Choroid plexus epithelial cell (primary cell): ENCODE measurements at regions not wholly inside any gene's neighbourhood (a gene's known extent, or its start where the extent isn't known, plus 50 kb on each side); places are given as distances from the start of the nearest gene placed in this dataset.
"Not testable (repeated sequence)": the region's sequence is repeated elsewhere in the genome, so short reads cannot be mapped to it uniquely, and the experiment has no call there.

ENCODE experiments used
- DNase-seq: peaks from one replicate; pipeline ENCODE4 v3.0.0-alpha.2; 2010; ENCODE audit warnings: low read depth
- H3K4me3 ChIP-seq: 2 replicates; pipeline ENCODE4 v1.5.1; 2011; ENCODE audit warnings: low read depth, mild to moderate bottlenecking, control low read depth, low read length, moderate library complexity
- CTCF ChIP-seq: conservative IDR thresholded peaks from 2 replicates; pipeline ENCODE4 v1.5.1; 2011; ENCODE audit warnings: low read depth, mild to moderate bottlenecking, control low read depth, inconsistent platforms, low read length, moderate library complexity

GRCh38 chr11:86874304-86875056 is 74.1 kb downstream of the PRSS23 start:
- no peak overlapping the region for H3K4me3 ChIP-seq
- no peak for TF ChIP-seq CTCF
- DNase-seq: peak; percentile 21

DNA sequence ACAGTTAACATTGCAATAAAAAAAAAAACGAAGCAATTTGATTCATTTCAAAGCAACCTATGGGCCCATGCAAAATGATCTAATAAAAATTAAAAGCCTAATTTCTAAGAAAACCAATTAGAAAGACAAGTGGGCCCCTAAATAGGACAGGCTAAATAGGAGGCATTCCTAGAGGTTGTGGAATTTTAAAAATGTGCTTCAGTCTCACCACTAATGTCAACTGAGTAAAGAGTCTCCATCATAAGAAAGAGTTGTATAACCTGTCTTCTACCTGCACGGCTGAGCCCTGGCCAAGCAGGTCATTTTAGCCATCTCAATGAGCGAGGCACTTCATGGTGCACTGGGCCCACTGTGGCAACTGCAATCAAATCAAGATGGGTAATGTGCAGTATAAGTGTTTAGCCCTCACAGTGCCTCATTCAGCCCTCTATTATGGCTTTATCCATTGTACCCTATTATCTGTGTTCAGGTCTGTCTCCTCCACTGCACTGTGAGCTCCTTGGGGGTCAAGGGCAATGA is 76.4 kb downstream of the PRSS23 start:
- no peak for DNase-seq
- H3K4me3 ChIP-seq: no peak overlapping the region
- no peak for TF ChIP-seq CTCF

GRCh38 chr11:86877503-86877902 is 77.2 kb downstream of the PRSS23 start:
- no peak for DNase-seq
- no peak for TF ChIP-seq CTCF
- H3K4me3 ChIP-seq: no peak overlapping the region

- H3K4me3 ChIP-seq, DNase-seq: not testable (repeated sequence)
Observed at GRCh38 chr11:86879241-86879640, 76.0 kb downstream of the FZD4 start.

GRCh38 chr11:86885311-86885710 is 69.9 kb downstream of the FZD4 start:
- DNase-seq: no peak
- H3K4me3 ChIP-seq: no peak overlapping the region
- TF ChIP-seq CTCF: no peak

DNA sequence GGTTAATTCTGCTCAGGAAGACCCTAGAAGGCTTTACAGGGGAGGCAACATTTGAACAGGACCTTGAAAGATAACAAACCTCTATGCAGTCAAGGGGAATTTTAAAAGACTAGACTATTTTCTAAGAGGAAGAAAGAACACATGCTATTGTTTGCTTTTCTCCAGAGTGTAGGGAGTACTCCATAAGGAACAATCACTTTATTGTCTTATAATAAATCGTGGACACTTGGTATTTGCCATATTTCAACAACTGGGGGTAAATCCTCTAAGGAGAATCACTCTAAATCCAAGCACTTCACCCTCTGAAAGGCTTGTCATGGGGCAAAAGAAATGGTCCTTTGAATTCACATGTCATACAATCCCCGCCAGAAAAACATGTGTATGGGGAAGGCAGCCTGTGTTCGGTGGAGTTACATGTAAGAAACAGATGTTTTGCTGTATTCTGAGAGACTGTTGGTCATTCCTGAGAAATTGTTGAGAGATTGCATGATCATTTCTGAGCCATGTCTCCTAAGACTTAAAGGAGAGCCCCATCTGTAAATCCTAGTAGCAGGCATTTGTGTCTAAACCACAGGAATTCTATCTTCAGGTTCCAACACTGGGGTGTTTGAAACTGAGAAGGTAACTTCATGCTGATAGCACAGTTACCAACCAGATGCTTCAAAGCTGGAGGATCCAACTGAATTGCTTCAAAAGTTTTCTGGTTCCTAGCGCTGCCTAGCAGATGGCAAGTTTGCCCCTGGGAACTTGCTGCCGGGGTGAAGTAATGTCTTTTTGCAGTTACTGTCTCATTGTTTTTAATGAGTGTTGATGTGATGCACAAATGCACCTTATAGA is 66.8 kb downstream of the FZD4 start:
- DNase-seq: peak; percentile 86
- no peak for TF ChIP-seq CTCF
- H3K4me3 ChIP-seq: no peak overlapping the region

GRCh38 chr11:86889001-86889341 is 66.2 kb downstream of the FZD4 start:
- no peak for DNase-seq
- no peak overlapping the region for H3K4me3 ChIP-seq
- TF ChIP-seq CTCF: no peak
